HG02852 (cell line): ENCODE measurements at regions not wholly inside any gene's neighbourhood (a gene's known extent, or its start where the extent isn't known, plus 50 kb on each side); places are given as distances from the start of the nearest gene placed in this dataset.

Experiments
- ATAC-seq: cut with Tn5 transposase; IDR thresholded peaks from one replicate; pipeline ENCODE4 v1.9.1; 2021; ENCODE audit warnings: mild to moderate bottlenecking, moderate library complexity; ENCODE audit not compliant: unreplicated experiment

GRCh38 chr3:190252080-190252479, 70.2 kb downstream of the CLDN1 start:
- no peak for ATAC-seq

GRCh38 chr3:190249414-190249813, 72.8 kb downstream of the CLDN1 start:
- no peak for ATAC-seq

GRCh38 chr3:190242147-190242546, 80.1 kb downstream of the CLDN1 start:
- ATAC-seq, result no peak

DNA sequence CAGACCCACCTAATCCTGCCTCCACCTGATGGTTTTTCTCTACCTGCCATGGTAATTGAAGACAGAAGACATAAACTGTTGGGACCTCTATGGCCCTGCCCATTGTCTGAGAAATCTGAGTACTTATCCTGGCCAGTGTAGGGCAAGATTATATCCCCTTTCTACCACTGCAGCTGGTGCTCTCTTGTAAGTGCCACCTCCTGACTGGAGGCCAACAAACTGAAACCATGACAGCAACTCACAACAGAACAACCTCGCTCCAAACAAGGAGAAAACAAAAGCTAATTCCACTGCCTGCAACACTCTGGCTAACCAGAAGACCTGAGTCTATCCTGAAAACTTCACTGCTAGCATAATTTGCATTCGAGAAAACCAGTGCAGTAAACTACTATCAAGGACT, 82.9 kb downstream of the CLDN1 start:
- no peak for ATAC-seq

DNA sequence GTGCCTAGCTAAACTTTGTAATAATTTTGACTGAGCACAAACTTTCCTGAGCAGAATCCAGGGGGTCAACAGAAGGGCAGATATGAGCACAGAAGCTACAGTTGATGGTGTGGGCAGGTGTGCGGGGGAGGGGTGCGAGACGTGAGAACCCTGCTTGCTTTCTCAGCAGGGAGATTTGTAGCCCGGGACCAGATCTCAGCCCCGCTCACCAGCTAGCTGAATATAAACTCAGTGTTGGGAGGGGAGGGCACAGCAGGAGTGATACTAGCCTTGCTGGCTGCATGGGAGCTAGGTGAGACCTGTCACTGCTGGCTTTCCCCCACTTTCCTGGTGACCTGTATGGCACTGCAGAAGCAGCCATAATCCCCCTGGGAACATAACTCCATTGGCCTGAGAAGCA, 83.4 kb downstream of the CLDN1 start:
- no peak for ATAC-seq

DNA sequence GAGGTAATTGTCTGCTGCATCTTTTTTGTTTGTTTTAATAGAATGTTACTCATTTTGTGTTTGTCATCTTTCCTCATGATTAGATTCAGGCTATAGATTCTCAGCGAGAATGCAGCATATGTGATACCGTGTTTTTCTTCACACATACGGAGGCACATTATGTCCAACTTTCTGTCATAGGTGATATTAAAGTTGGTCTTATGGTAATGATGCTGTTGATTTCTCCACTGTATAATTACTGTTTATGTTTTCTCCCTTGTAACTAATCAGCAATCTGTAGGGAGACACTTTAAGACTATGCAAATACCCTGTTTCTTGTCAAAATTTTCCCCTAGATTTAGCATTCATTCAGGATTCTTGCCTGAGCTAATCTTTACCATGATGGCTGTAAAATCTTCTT, 87.6 kb downstream of the CLDN1 start:
- no peak for ATAC-seq

DNA sequence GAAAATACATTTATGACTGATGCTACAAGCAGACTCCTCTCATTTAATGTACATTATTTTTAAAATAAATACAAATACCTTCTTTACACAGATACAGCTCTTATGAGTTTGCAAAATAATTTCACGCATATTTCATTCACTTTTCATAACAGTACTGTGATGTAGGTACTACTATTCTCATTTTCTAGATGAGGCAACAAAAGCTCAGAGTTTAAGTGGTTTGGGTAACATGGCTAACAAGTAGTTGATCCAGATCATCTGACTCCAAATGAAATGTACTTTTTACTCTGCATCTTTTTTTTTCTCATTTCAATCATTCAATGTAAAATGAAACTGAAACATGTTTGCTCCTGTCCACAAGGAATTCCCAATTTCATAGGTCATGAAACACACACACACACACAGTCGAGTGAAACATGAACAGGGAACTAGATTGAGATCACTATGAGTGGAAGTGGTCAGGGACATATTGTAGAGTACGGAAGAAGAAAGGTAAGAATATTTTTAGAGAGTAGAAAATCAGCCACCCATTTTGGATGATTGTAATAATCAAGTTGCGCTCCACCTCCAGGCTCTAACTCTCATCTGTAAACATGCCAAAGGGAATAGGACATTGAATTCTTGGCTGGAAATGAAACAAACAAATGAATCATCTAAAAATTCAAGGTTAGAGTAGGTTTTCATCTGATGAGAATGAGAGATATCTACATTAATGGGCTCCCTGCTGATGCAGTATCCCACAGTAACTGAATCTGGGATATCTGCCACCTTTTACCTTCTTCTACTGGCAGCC, 92.4 kb downstream of the CLDN1 start:
- ATAC-seq, result peak; percentile 72

DNA sequence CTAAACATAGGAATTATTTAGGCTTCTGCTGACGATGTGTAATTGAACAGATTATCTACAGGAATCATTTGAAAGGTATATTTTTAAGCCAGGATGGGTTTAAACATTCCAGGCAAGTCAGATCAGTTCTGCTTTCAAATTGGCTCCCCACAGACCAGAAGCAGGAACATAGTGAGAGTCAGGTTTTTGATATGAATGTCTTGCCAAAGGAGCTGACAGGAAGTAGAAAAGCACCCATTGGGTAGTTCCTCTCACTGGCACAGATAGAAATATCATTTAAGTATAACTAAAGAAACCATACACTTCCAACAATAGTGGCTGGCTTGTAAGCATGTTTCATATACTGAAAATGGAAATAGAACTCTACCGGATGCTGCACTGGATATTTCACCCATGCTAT, 95.2 kb downstream of the CLDN1 start:
- no peak for ATAC-seq

- ATAC-seq, result no peak
These were observed 97.2 kb downstream of the CLDN1 start for GRCh38 chr3:190224863-190225692.

- no peak for ATAC-seq
These were observed 97.8 kb downstream of the CLDN1 start for GRCh38 chr3:190224456-190224855.

GRCh38 chr3:190222916-190223315, 99.3 kb downstream of the CLDN1 start:
- no peak for ATAC-seq

- ATAC-seq, result no peak
These were observed 99.9 kb downstream of the CLDN1 start for GRCh38 chr3:190222360-190222759.

DNA sequence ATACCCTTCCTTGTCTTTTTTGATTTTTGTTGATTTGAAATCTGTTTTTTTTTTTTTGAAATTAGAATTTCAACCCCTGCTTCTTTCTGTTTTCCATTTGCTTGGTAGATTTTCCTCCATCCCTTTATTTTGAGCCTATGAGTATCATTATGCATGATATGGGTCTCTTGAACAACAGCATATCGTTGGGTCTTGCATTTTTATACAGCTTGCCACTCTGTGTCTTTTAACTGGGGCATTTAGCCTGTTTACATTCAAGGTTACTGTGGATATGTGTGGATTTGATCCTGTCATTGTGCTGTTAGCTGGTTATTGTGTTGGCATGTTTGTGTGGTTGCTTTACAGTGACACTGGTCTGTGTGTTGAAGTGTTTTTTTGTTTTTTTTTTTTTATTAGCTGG, 99.7 kb upstream of the P3H2 start:
- no peak for ATAC-seq

DNA sequence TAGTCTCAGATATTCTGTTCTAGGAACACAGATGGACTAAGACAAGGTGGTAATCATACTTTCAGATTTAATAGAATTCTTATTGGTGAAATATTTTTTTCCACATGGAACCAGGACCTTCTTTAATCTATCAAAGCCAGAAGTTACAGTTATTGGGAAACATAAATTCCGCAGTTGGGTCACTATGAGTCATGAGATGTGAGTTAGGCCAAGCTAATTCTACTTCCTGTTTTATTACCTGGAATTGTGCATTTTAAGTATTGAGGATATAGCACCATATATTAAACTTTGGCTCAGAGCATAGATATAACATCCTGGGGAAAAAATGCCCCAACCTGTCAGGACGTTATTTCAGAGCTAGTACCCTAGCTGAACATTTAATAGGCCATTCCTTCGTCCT, 96.4 kb upstream of the P3H2 start:
- no peak for ATAC-seq

- no peak for ATAC-seq
These were observed 93.0 kb upstream of the P3H2 start for GRCh38 chr3:190213727-190214126.

- no peak for ATAC-seq
These were observed 89.9 kb upstream of the P3H2 start for GRCh38 chr3:190210608-190211007.

DNA sequence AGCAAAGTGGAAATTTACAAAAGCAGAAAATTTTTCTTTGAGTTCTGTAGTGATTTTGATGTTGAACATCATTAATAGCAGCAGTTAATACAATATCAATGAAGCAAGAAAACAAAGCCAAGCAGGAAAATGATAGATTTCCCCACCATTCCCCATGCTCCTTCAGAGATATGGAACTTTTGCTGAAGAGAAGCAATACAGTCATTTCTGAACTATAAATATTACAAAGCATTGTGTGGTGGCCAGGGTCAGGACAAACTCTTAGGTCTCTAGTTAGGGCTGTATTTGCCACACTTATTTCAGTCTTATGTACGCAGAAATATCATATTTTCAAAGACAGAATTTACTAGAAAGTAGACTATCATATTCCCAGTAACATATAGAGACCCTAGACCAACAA, 88.8 kb upstream of the P3H2 start:
- no peak for ATAC-seq

- ATAC-seq, result no peak
These were observed 87.5 kb upstream of the P3H2 start for GRCh38 chr3:190208196-190208595.

- peak; percentile 81 for ATAC-seq
These were observed 85.0 kb upstream of the P3H2 start for GRCh38 chr3:190205739-190206138.

DNA sequence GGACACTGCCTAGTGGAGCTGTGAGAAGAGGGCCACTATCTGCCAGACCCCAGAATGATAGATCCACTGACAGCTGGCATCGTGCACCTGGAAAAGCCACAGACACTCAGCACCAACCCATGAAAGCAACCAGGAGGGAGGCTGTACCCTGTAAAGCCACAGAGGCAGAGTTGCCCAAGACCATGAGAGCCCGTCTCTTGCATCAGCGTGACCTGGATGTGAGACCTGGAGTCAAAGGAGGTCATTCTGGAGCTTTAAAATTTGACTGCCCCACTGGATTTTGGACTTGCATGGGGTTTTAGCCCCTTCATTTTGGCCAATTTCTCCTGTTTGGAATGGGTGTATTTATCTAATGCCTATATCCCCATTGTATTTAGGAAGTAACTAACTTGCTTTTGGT, 83.5 kb upstream of the P3H2 start:
- no peak for ATAC-seq

- no peak for ATAC-seq
These were observed 76.7 kb upstream of the P3H2 start for GRCh38 chr3:190197346-190197763.

DNA sequence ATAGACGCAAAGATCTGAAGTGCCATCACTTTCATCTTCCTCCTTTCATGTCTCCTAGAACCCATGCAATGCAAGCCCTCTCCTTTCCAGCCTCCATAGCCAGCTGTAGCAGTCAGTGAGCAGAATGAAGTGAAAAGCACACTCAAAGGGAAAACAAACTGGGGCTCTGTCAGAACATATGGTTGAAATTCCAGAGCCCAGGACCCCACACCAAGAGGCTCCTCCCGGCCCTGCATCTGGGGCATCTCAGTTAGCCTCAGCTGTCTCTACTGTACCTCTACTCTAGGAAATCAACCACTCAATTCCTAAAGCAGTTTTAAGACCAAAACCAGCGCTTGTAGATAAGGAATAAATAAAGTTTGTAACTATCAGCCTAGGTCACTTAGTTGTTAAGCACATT, 73.8 kb upstream of the P3H2 start:
- no peak for ATAC-seq
